IMR-90 (cell line): ENCODE measurements at regions not wholly inside any gene's neighbourhood (a gene's known extent, or its start where the extent isn't known, plus 50 kb on each side); places are given as distances from the start of the nearest gene placed in this dataset.

Source experiments
- ATAC-seq: fragments of 200-7000 bp; cut with Tn5 transposase; 2 replicates; pipeline ENCODE4 v1.9.1; 2020; ENCODE audit warnings: low read depth, mild to moderate bottlenecking, moderate library complexity
- BruUV-seq: library from RNA; stranded (reverse); fragments of 400-500 nt; replicated peaks from 2 replicates; lab custom pipeline; 2021; lab: Mats Ljungman, UMichigan
- CTCF ChIA-PET: fragments of 300-600 bp; formaldehyde crosslinking; extraction: SDS; loops from one replicate; lab custom pipeline; 2021; ENCODE audit warnings: antibody characterized with exemption; lab: Yijun Ruan, JAX
- POLR2A ChIA-PET: fragments of 300-600 bp; sonication (Branson Sonifier 250); formaldehyde crosslinking; loops from one replicate; lab custom pipeline; 2022; ENCODE audit warnings: antibody characterized with exemption; ENCODE audit not compliant: unreplicated experiment; lab: Charles Lee
- DNase-seq: peaks from one replicate; pipeline ENCODE4 v3.0.0; 2013
- H2AFZ ChIP-seq: replicated peaks from 2 replicates; pipeline ENCODE3; 2013; ENCODE audit warnings: low read length, mild to moderate bottlenecking; ENCODE audit not compliant: poor library complexity
- H2AK5ac ChIP-seq: 2 replicates; pipeline ENCODE4 v1.6.1; 2013; ENCODE audit warnings: low read depth, low read length, inconsistent platforms
- H2AK9ac ChIP-seq: replicated peaks from 2 replicates; pipeline ENCODE3; 2013; ENCODE audit warnings: mild to moderate bottlenecking, low read depth, low read length, moderate library complexity; ENCODE audit not compliant: poor library complexity
- H2BK120ac ChIP-seq: 2 replicates; pipeline ENCODE4 v1.6.1; 2013; ENCODE audit warnings: low read depth, low read length, inconsistent platforms
- H2BK15ac ChIP-seq: 3 replicates; pipeline ENCODE4 v1.6.1; 2013; ENCODE audit warnings: low read depth, low read length, inconsistent platforms
- H2BK20ac ChIP-seq: 2 replicates; pipeline ENCODE4 v1.6.1; 2013; ENCODE audit warnings: low read depth, mild to moderate bottlenecking, inconsistent platforms, low read length, moderate library complexity
- H2BK5ac ChIP-seq: 2 replicates; pipeline ENCODE4 v1.6.1; 2013; ENCODE audit warnings: mild to moderate bottlenecking, low read depth, low read length, inconsistent platforms; ENCODE audit not compliant: poor library complexity, severe bottlenecking
- H3K14ac ChIP-seq: replicated peaks from 2 replicates; pipeline ENCODE4 v1.6.1; 2013; ENCODE audit warnings: low read depth, low read length, inconsistent platforms
- H3K18ac ChIP-seq: 2 replicates; pipeline ENCODE4 v1.6.1; 2013; ENCODE audit warnings: low read depth, low read length, control low read depth
- H3K23ac ChIP-seq: 2 replicates; pipeline ENCODE4 v1.6.1; 2013; ENCODE audit warnings: low read depth, low read length, inconsistent platforms
- H3K27ac ChIP-seq: 2 replicates; pipeline ENCODE4 v1.5.1; 2013; ENCODE audit warnings: mild to moderate bottlenecking, control low read depth, low read length; ENCODE audit not compliant: insufficient read depth
- H3K27me3 ChIP-seq: 2 replicates; pipeline ENCODE4 v1.6.1; 2013; ENCODE audit warnings: low read length; ENCODE audit not compliant: control insufficient read depth, insufficient read depth
- H3K36me3 ChIP-seq: 2 replicates; pipeline ENCODE4 v1.6.1; 2013; ENCODE audit warnings: low read length, mixed read lengths; ENCODE audit not compliant: control insufficient read depth, insufficient read depth
- H3K4ac ChIP-seq: 2 replicates; pipeline ENCODE4 v1.6.1; 2013; ENCODE audit warnings: low read depth, low read length, inconsistent platforms
- H3K4me1 ChIP-seq: 2 replicates; pipeline ENCODE4 v1.6.1; 2013; ENCODE audit warnings: low read length, mixed read lengths; ENCODE audit not compliant: control insufficient read depth, insufficient read depth
- H3K4me2 ChIP-seq: 2 replicates; pipeline ENCODE4 v1.6.1; 2013; ENCODE audit warnings: low read depth, mild to moderate bottlenecking, control low read depth, low read length, moderate library complexity
- H3K4me3 ChIP-seq: 2 replicates; pipeline ENCODE4 v1.5.1; 2013; ENCODE audit warnings: low read depth, mild to moderate bottlenecking, control low read depth, low read length, moderate library complexity; ENCODE audit not compliant: insufficient read depth
- H3K56ac ChIP-seq: 2 replicates; pipeline ENCODE4 v1.6.1; 2013; ENCODE audit warnings: low read length, inconsistent platforms; ENCODE audit not compliant: insufficient read depth; ENCODE audit errors: extremely low read depth
- H3K79me1 ChIP-seq, 2 experiments: 2 replicates each; pipeline ENCODE4 v1.6.1; 2013; ENCODE audit warnings: low read length in 2 of 2, inconsistent platforms in 1 of 2, low read depth in 1 of 2
- H3K9ac ChIP-seq: 2 replicates; pipeline ENCODE4 v1.6.1; 2013; ENCODE audit warnings: low read depth, low read length, control low read depth
- H3K9me1 ChIP-seq: 2 replicates; pipeline ENCODE4 v1.6.1; 2013; ENCODE audit warnings: low read length, inconsistent platforms; ENCODE audit not compliant: insufficient read depth
- H3K9me3 ChIP-seq: 2 replicates; pipeline ENCODE4 v1.6.1; 2013; ENCODE audit warnings: low read length; ENCODE audit not compliant: control insufficient read depth, insufficient read depth
- H4K20me1 ChIP-seq: 2 replicates; pipeline ENCODE4 v1.6.1; 2013; ENCODE audit warnings: low read length, inconsistent platforms; ENCODE audit not compliant: insufficient read depth
- H4K5ac ChIP-seq: 2 replicates; pipeline ENCODE4 v1.6.1; 2013; ENCODE audit warnings: mild to moderate bottlenecking, low read depth, low read length, control low read depth
- H4K8ac ChIP-seq, 2 experiments: 2 replicates each; pipeline ENCODE4 v1.6.1; 2013; ENCODE audit warnings: low read depth in 2 of 2, low read length in 2 of 2, control low read depth in 1 of 2, inconsistent platforms in 1 of 2
- H4K91ac ChIP-seq: 2 replicates; pipeline ENCODE4 v1.6.1; 2013; ENCODE audit warnings: low read depth, low read length, inconsistent platforms; ENCODE audit not compliant: insufficient read depth
- BHLHE40 ChIP-seq: fragments of 150-350 bp; IDR thresholded peaks from 2 replicates; pipeline ENCODE4 v1.6.1; 2016; ENCODE audit warnings: mild to moderate bottlenecking, low read depth, low read length
- CEBPB ChIP-seq: IDR thresholded peaks from 2 replicates; pipeline ENCODE4 v1.6.1; 2012; ENCODE audit warnings: low read depth, low read length, improper control_type of control experiment
- CTCF ChIP-seq: conservative IDR thresholded peaks from 2 replicates; pipeline ENCODE4 v1.5.1; 2012; ENCODE audit warnings: mild to moderate bottlenecking, low read depth, low read length, improper control_type of control experiment
- ELK1 ChIP-seq: fragments of 150-350 bp; IDR thresholded peaks from 2 replicates; pipeline ENCODE4 v1.6.1; 2016; ENCODE audit warnings: low read depth, mild to moderate bottlenecking, low read length, moderate library complexity, borderline replicate concordance
- MXI1 ChIP-seq: IDR thresholded peaks from 2 replicates; pipeline ENCODE4 v1.6.1; 2012; ENCODE audit warnings: low read depth, mild to moderate bottlenecking, low read length, moderate library complexity, borderline replicate concordance
- RFX5 ChIP-seq: IDR thresholded peaks from 2 replicates; pipeline ENCODE4 v1.8.0; 2012; ENCODE audit warnings: low read depth, mild to moderate bottlenecking, low read length, moderate library complexity
- WGBS, 2 experiments: methylation state at CpG; one replicate each; pipeline versions ENCODE4 v1.1.5 to v1.1.7; 2013; ENCODE audit warnings: missing lambda C conversion rate in 2 of 2; ENCODE audit not compliant: insufficient read length in 1 of 2; ENCODE audit errors: extremely low coverage in 2 of 2; 5-methylcytosine and 5-hydroxymethylcytosine counted together
- dilution Hi-C: fragments of 300-500 bp; cut with HindIII; formaldehyde crosslinking; loops from one replicate; pipeline ENCODE4 v1.14.3; 2018; ENCODE audit warnings: low sequenced_read_pairs; ENCODE audit not compliant: unreplicated experiment
- in situ Hi-C: fragments of 300-500 bp; cut with MboI; formaldehyde crosslinking; loops from 3 replicates; pipeline ENCODE4 v1.14.3; 2019; ENCODE audit warnings: low sequenced_read_pairs, inconsistent platforms, mixed read lengths
- intact Hi-C: fragments of 100-400 bp; cut with micrococcal nuclease; formaldehyde crosslinking; loops from 2 replicates; pipeline ENCODE4 v1.10.0; 2022

- POLR2A ChIA-PET, result no interaction called here
Observed at GRCh38 chr6:2529211-2529719, 221.5 kb downstream of the MYLK4 start.

More at GRCh38 chr6:2529211-2529719, 221.5 kb downstream of the MYLK4 start:
- CTCF ChIA-PET, result no interaction called here
- peaks cover 2% of the 10 kb centered on the region; the same call in 1 of the 2 replicates for H3K9me1 ChIP-seq
- no peak overlapping the region for H2AK5ac ChIP-seq
- H3K4me1 ChIP-seq, result peaks cover 9% of the 10 kb centered on the region
- H3K36me3 ChIP-seq, result no peaks in the 10 kb centered on the region
- no peak overlapping the region for H3K4ac ChIP-seq
- dilution Hi-C loops (no loop called here), in situ Hi-C loops (no loop called here), intact Hi-C loops (no loop called here)
- H4K8ac ChIP-seq, result no peak overlapping the region
- H3K4me2 ChIP-seq, result no peak overlapping the region
- H3K79me1 ChIP-seq, result no peaks in the 10 kb centered on the region
- no peak overlapping the region for H3K56ac ChIP-seq
- H4K91ac ChIP-seq, result no peak overlapping the region
- no peak overlapping the region for H3K18ac ChIP-seq
- H3K27ac ChIP-seq, result no peak overlapping the region
- no peak overlapping the region for H3K4me3 ChIP-seq
- no peak overlapping the region for H2BK5ac ChIP-seq
- H2BK120ac ChIP-seq, result no peak overlapping the region
- WGBS, 2 experiments, result 50% methylated on average over 1 of the region's 7 CpGs; no CpG with 5 or more reads in 1 of the 2 experiments
- H3K14ac ChIP-seq, result no peak overlapping the region
- no peak overlapping the region for H2AFZ ChIP-seq
- no peak for DNase-seq
- H3K27me3 ChIP-seq, result peaks cover 19% of the 10 kb centered on the region
- no peak overlapping the region for H3K23ac ChIP-seq
- no TSS peak for BruUV-seq
- no peak for ATAC-seq
- no peak overlapping the region for H4K5ac ChIP-seq
- no peak overlapping the region for H2BK20ac ChIP-seq
- H3K9ac ChIP-seq, result no peak overlapping the region
- peaks cover 2% of the 10 kb centered on the region; the same call in 1 of the 2 replicates for H4K20me1 ChIP-seq
- no peak overlapping the region for H2BK15ac ChIP-seq
- TF ChIP-seq CEBPB (no peak), BHLHE40 (no peak), CTCF (no peak), RFX5 (no peak), MXI1 (no peak), ELK1 (no peak)
- peaks cover 8% of the 10 kb centered on the region for H3K9me3 ChIP-seq
- H2AK9ac ChIP-seq, result no peak overlapping the region
